Ammon's horn (tissue), 1 donor: ENCODE measurements at regions not wholly inside any gene's neighbourhood (a gene's known extent, or its start where the extent isn't known, plus 50 kb on each side); places are given as distances from the start of the nearest gene placed in this dataset.
"Not testable (repeated sequence)": the region's sequence is repeated elsewhere in the genome, so short reads cannot be mapped to it uniquely, and the experiment has no call there.

Source experiments
- DNase-seq: peaks from one replicate; pipeline ENCODE4 v3.0.0-alpha.2; 2016; ENCODE audit warnings: low spot score

DNA sequence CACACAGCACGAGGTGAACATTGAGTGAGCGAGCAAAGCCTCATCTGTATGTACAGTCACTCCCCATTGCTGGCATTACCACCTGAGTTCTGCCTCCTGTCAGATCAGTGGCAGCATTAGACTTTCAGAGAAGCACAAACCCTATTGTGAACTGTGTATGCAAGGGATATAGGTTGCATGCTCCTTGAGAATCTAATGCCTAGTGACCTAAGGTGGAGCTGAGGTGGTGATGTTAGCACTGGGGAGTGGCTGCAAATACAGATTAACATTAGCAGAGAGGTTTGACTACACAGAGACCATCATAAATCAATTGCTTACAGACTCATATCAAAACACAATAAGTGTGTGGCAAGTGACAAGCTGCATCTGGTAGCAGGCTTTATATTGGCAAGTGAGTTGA is 262.5 kb upstream of the ANO5 start:
- no peak for DNase-seq

DNA sequence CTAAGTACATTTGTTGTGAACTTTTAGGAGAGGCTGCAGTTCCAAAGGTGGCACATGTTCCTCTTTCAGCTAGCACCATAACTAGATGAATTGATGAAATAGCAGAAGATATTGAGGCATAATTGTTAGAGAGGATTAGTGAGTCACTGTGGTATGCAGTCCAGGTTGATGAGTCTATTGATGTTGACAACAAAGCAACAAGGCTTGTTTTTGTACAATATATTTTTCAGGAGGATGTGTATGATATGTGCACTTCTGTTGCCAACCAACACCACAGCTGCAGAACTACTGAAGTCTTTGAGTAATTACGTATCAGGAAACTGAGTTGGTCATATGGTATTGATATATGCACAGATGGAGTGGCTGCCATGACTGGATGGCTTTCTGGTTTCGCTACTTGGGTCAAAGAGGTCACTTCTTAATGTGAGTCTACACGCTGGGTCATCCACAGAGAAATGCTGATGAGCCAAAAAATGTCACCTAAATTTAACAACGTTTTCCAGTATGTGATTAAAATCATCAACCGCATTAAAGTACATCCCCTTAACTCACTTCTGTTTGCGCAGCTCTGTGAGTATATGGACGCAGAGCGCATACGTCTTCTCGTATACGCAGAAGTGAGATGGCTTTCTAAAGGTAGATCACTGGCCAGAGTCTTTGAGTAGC is 261.3 kb upstream of the ANO5 start:
- no peak for DNase-seq

DNA sequence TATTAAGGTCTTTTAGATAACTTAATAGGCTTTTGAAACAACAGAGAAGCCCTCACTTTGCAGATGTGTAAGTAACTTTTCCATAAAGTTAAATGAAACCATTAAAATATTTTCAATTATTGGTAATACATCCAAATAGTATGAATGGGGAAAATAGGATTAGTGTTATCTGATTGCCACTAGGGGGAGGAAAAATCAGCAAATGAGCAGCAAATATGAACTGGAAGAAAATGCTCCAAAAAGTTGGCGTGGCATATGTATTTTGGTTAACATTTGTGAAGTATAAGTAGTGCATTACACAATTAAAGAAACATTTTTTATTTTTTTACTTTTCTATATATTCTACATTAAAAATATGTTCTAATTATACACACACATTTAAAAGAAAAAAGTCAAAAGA is 259.8 kb upstream of the ANO5 start:
- no peak for DNase-seq

DNA sequence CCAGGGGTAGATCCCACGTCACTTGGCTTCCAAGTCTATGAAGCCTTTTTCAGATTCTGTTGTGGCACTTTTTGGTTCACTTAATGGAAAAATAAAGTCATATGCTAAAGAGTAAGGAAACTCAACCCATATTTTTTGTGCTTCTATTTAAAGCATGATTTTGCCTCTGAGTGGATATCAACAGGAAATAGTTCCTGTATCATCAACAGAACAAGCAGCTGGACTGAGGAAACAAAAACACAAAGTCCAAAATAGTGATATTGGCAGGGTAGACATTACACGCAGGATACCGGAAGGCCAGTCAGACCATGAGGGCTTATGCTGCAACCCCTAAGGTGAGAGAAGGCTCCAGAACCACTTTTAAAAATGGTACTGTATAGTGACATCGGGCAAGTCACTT is 248.3 kb upstream of the ANO5 start:
- DNase-seq, result no peak

DNA sequence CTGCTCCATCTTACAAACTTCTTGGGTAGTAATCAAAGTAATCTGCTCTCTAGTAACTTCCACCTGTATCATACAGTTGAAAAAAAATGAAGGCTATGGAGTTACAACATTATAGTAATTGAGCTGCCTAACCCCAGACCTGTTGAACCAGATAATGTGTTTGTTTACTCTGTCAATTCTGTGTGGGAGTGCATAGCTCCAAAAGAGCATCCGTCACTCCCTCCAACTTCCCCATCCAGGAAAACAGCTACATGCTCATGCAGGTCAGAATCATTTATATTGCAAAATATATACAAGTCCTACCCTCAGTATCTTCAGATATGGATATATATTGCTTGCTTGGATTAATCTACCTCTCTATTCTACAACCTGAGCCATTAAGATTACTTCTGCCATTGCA is 244.0 kb upstream of the ANO5 start:
- no peak for DNase-seq

DNA sequence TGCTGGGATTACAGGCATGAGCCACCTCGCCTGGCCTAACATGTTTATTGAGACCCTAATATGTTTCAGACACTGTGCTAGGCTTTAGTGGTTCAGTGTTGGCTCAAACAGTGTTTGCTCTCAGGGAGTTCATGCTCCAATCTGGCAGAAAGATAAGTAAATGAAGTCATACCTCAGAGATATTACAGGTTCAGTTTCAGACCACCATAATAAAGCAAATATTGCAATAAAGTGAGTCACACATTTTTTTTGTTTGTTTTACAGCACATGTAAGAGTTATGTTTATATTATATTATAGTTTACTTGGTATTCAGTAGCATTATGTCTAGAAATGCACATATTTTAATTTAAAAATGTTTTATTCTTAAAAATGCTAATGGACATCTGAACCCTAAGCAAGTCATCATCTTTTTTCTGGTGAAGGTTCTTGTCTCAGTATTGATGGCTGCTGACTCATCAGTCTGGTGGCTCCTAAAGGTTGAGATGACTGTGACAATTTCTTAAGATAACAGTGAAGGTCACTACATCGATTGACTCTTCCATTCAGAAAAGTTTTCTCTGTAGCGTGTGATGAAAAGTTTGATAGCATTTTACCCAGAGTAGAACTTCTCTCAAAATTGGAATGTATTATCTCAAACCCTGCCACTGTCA is 243.0 kb upstream of the ANO5 start:
- DNase-seq, result no peak

DNA sequence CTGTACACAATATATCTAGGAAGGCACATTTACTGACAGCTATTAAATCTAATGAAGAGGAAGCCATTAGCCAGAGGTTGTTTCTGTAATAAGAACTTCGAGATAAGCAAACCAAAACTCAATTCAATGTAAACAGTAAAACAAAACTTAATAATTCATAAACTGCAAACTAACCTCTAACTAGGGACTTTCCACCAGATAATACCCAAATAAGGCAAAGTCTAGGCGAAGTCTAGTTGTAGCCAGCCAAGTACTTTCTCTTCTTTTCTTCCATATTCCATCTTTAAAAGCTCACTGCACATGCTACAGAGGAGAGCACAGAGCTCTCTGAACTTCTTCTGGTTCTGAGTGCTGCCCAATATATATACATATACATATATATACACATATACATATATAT is 229.9 kb upstream of the ANO5 start:
- no peak for DNase-seq

DNA sequence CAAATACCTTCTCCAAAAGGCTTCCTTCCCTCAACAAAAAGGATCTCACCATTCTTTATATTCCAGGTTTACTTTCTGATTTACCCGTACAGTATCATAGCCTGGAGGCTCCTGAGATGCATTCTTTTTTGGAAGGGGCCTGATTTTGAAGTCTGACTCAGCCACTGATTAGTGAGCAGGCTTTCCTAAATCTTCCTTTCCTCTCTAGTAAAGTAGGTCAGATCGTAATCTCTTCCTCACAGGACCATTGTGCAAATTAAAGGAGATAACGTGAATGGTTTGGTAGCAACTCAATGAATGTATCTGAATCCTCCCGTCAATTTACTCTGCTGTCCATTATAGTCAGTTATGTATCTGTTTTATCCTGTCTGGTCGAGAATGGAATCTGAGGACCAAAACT is 227.7 kb upstream of the ANO5 start:
- DNase-seq, result no peak

DNA sequence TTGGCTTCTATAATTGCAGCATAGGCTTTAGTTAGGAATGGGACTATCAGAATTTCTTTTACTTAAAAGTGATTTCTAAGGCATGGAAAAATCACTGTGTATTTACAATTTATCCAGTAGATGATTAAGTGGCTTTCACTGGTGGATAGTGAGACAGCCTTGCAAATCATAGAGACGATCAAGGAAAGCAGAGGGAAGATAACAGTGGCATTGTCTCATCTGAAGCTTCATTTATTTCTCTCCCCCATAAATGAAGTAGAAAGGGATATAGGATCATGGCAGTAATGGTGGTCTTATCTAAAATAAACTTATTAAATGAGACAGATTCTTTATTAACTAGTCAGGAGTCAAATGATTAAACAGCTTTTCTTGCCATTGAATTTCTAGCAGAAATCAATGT is 224.2 kb upstream of the ANO5 start:
- no peak for DNase-seq

DNA sequence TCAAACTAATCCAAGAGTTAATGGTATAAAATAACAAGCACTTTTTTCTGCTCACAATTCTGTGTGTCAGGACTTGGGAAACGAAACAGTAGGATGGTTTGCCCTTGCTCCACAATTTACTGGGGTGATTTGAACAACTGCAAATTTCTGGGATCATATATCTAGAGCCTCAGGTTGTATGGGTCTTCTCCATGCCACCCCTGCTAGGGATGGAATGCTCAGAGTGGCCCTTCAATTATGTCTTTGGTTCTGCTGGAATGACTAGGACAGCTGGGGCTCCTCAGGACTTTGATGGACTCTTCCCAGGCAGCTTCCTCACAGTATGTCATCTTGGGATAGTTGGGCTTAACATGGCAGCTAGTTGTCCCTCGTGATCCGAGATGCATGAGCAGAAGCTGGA is 223.0 kb upstream of the ANO5 start:
- no peak for DNase-seq

DNA sequence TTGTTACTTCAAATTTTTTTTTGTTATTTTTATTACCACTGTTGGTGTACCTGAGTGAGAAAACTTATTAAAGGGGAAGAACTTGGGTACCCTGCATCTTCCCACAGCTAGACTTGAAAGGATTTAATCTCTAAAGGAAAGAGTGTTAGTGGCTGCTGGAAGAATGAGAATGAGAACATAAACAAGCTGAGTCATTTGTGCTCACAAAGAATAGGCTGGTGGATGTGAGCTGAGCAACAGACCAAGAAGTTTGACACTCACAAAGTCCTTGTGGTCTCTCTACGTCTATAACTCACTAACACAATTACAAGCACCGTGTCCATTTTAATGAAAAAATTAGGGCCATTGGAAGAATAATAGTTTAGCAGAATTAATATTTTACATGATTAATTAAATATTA is 217.6 kb upstream of the ANO5 start:
- DNase-seq, result no peak

DNA sequence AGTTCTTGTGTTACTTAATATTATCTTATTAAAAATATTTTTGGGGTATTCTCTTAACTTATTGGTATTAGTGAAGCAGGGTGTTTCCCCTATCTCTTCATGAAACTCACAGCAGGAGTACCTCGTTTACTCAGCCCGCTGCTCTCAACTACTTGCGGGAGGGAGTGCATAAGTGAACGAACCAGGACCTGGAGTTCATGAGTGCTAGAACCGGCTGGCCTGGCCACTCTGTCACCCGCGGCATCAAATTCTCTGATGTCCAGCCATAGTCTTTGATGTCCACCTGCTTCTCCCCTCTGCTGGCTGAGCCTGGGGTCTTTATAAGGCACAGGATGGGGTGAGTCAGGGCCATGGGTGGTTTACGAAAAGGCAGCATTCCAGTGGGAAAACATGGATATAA is 216.7 kb upstream of the ANO5 start:
- no peak for DNase-seq

DNA sequence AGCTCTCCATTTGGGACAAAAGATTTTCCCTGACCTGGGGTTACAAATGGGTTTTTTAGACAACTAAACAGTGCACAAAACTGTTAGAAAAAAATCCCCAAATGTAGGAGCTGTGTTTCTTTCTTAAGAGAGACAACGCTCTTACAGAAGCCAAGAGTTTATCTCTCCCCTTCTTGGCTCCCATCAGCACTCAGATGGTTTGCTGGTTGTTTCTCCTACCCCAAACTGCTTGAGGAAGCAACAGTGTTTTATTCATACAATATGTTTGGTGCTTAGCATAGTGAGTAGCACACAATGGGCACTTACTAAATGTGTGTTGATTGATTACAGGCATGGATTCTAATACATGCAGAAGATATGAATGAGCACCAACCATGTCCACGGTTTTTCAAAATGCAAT is 209.5 kb upstream of the ANO5 start:
- no peak for DNase-seq

DNA sequence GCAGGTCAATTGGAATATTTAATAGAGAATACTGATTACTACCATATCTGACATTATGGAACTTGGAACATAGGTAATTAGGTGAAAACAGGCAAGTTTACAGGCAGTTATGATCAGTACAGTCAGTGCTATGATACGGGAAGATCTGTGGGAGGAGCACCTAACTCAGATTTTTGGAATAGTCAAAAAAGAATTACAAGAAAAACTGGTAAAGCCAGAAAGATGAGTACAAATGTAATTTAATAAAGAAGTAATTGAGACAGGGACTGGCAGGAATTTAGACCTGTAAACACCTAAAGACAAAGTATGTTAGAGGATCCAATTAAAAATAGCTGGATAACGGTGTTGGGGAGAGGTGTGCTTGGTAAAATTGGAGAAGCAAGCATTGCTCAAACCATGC is 206.5 kb upstream of the ANO5 start:
- DNase-seq, result no peak

DNA sequence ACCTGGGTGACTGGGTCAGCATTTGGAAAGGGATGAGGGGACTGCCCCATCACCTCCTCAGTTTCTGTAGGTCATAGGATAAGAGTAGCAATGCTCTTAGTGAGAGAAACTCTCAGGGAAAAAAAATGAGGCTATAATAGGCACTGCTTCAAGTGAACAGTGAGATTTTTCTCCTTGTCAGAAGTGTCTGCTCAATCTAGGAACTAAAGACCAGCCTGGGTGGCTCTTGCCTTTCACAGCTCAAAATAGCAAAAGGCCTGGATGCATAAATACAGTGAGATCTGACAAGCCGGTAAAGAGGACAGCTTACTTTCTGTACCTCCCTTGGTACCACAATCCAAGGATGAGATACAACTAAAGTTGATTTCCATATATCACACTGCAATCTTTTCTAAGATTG is 205.6 kb upstream of the ANO5 start:
- no peak for DNase-seq

DNA sequence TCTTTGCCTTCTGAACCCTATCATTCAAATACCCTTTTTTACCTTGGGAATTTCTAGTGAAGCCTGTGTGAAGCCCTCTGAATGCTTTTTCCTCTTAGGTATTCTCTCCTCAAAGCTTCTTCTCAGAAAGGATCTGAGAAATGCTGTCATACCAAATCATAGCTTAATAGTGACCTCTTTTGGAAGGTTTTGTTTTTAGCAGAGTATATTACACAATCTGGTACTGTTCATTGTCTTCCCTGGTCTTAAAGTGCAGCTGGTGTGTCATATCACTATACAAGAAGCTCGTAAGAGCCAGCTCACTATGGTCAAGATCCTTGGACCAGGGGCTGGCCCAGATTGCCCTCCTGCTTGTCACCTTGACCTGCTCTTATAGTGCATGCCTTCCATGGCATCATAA is 204.4 kb upstream of the ANO5 start:
- peak; percentile 13 for DNase-seq

DNA sequence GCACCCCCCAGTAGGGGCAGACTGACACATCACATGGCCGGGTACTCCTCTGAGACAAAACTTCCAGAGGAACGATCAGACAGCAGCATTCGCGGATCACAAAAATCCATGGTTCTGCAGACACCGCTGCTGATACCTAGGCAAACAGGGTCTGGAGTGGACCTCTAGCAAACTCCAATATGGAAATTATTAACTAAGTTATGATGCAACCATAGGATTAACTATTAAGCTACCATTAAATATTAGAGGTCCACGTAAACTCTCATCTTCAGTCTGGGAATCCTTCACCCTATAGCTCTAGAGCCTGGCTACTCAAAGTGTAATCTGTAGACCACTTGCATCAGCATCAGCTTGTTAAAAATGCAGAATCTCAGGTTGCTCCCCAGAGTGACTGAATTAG is 191.1 kb upstream of the ANO5 start:
- not testable (repeated sequence) for DNase-seq

DNA sequence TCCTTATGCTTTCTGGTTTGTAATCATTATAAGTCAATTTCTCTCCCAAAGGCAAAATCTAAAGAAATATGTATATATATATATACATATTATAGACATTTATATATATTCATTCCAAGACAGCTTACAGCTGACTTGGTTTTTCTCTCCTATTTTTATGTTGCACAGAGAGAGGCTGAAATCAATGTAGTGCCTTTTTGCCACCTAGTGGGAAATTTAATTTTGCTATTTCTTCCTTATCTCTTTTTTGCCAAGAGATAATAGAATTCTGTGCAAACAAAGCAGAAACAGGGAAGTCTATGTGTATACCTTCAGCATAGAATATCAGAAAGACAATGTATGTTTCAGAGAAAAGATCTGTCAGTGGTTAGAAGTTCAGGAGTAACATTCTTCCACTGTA is 186.0 kb upstream of the ANO5 start:
- no peak for DNase-seq

DNA sequence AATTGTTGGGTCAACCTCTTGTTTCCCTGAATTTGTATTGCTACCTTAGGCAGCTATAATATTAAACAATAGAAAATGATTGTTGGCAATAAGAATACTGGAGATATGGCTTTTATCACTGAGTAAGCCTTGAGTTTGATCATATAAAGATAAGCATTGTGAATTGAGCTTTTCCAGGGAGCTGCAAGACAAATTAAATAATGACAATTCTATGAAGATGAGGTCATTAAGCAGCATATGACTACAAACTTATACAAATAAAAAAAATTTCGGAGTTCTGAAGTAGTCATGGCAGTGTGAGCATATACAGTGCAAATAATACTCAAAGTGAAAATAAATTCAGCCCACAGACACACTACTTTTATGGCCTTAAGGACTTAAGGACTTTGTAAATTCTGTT is 161.1 kb upstream of the ANO5 start:
- no peak for DNase-seq

DNA sequence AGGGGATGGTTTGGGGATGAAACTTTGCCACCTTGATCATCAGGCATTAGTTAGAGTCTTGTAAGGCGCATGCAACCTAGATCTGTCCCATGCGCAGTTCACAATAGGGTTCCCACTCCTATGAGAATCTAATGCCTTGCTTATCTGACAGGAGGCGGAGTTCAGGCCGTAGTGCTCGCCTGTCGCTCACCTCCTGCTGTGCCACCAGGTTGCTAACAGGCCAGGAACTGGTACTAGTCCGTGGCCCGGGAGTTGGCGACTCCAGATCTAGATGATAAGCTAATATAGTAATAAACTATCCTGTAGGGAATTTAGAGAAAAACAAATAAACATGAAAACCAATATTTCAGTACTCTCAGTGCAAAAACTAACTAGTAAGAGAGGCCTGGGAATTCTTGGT is 155.4 kb upstream of the ANO5 start:
- DNase-seq, result no peak

DNA sequence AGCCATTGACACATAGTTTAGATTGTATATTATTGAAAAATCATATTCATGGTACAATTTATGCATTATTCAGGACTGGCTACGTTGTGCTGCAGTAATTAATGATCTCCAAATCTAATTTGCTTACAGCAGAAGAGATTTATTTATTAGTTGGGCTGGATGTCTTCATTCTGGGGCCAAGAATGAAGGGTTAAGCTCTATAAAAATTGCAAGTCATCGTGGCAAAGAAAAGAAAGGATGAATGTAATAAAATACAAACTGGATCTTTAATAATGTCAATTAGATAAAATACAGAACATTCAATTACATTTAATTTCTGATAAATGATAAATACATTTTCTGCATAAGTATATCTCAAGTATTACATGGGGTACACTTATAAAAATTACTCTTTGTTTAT is 151.8 kb upstream of the ANO5 start:
- no peak for DNase-seq

DNA sequence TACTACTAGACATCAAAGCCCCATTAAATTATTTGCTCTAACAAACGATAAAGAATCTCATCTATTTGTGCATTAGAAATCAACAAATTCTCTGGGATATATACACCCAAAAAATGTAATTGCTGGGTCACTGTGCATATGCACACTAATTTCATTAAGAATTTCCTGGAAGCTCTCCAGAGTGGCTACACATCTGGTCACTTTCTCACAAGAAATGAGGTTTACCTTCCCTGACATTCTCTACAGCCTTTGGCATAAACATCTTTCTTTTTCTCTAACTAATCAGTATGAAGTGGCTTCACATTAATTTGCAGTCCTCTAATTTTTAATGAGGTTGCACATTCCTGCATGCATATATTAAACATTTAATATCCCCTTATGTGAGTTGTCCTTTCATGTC is 150.8 kb upstream of the ANO5 start:
- DNase-seq, result no peak

DNA sequence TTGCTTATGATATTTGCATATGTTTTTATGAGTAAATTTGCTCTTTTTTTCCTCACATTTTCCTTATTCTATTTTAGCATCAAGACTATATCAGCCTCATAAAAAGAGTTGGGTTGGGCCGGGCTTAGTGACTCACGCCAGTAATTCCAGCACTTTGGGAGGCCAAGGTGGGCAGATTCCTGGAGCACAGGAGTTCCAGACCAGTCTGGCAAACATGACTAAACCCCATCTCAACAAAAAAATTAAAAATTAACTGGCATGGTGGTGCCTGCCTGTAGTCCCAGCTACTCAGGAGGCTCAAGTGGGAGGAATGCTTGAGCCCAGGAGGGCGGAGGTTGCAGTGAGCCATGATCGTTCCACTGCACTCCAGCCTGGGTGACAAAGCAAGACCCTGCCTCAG is 148.8 kb upstream of the ANO5 start:
- no peak for DNase-seq

DNA sequence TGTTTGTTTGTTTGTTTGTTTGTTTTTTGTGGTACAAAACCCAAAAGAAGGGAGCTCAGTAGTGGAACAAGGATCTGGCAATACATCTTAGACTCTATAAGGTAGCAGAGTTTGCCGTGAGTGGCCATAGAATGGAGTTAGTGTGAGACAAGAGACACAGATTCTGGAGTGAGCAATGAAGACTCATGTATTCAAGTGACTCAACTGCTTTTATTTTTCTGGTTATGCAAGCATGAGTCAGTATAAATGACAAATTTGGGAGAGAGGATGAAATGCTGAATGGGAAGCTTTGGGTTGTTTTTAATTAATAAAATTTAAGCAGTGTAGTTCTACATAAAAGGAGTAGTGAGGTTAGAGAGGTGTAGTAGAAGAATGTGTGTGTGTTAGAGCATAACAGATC is 143.6 kb upstream of the ANO5 start:
- no peak for DNase-seq
